GM19351 (cell line): ENCODE measurements at regions not wholly inside any gene's neighbourhood (a gene's known extent, or its start where the extent isn't known, plus 50 kb on each side); places are given as distances from the start of the nearest gene placed in this dataset.
"Not testable (repeated sequence)": the region's sequence is repeated elsewhere in the genome, so short reads cannot be mapped to it uniquely, and the experiment has no call there.

ENCODE experiments used
- ATAC-seq: cut with Tn5 transposase; IDR thresholded peaks from one replicate; pipeline ENCODE4 v1.9.1; 2021; ENCODE audit warnings: mild to moderate bottlenecking, moderate library complexity; ENCODE audit not compliant: unreplicated experiment

GRCh38 chr9:25461416-25461815, 216.8 kb downstream of the TUSC1 start:
- ATAC-seq, result no peak

- no peak for ATAC-seq
Measured at GRCh38 chr9:25453875-25454274, 224.4 kb downstream of the TUSC1 start.

GRCh38 chr9:25449503-25449902, 228.7 kb downstream of the TUSC1 start:
- no peak for ATAC-seq

- ATAC-seq, result not testable (repeated sequence)
Measured at GRCh38 chr9:25445721-25446120, 232.5 kb downstream of the TUSC1 start.

- ATAC-seq, result no peak
Measured at GRCh38 chr9:25442526-25442925, 235.7 kb downstream of the TUSC1 start.

GRCh38 chr9:25427898-25428297, 250.3 kb downstream of the TUSC1 start:
- no peak for ATAC-seq

GRCh38 chr9:25427290-25427689, 251.0 kb downstream of the TUSC1 start:
- ATAC-seq, result no peak

- no peak for ATAC-seq
Measured at GRCh38 chr9:25421560-25421959, 256.7 kb downstream of the TUSC1 start.

GRCh38 chr9:25418974-25419373, 259.3 kb downstream of the TUSC1 start:
- no peak for ATAC-seq

- ATAC-seq, result no peak
Measured at GRCh38 chr9:25415718-25416117, 262.5 kb downstream of the TUSC1 start.

GRCh38 chr9:25412646-25413045, 265.6 kb downstream of the TUSC1 start:
- no peak for ATAC-seq

- ATAC-seq, result no peak
Measured at GRCh38 chr9:25397746-25398145, 280.5 kb downstream of the TUSC1 start.

- ATAC-seq, result no peak
Measured at GRCh38 chr9:25396828-25397227, 281.4 kb downstream of the TUSC1 start.

- ATAC-seq, result no peak
Measured at GRCh38 chr9:25381141-25381540, 297.1 kb downstream of the TUSC1 start.

GRCh38 chr9:25377039-25377438, 301.2 kb downstream of the TUSC1 start:
- no peak for ATAC-seq

GRCh38 chr9:25374281-25374680, 304.0 kb downstream of the TUSC1 start:
- ATAC-seq, result no peak

GRCh38 chr9:25366906-25367305, 311.3 kb downstream of the TUSC1 start:
- no peak for ATAC-seq

GRCh38 chr9:25353783-25354182, 324.5 kb downstream of the TUSC1 start:
- ATAC-seq, result no peak

- ATAC-seq, result no peak
Measured at GRCh38 chr9:25350011-25350410, 328.2 kb downstream of the TUSC1 start.

GRCh38 chr9:25322142-25322541, 356.1 kb downstream of the TUSC1 start:
- no peak for ATAC-seq

- ATAC-seq, result no peak
Measured at GRCh38 chr9:25310961-25311360, 367.3 kb downstream of the TUSC1 start.

- no peak for ATAC-seq
Measured at GRCh38 chr9:25308549-25308948, 369.7 kb downstream of the TUSC1 start.

GRCh38 chr9:25302601-25303000, 375.6 kb downstream of the TUSC1 start:
- no peak for ATAC-seq

- ATAC-seq, result not testable (repeated sequence)
Measured at GRCh38 chr9:25288195-25288594, 390.0 kb downstream of the TUSC1 start.
